Glutamatergic neuron (in vitro differentiated cells): ENCODE measurements at regions not wholly inside any gene's neighbourhood (a gene's known extent, or its start where the extent isn't known, plus 50 kb on each side); places are given as distances from the start of the nearest gene placed in this dataset.
A peak's percentile ranks its signal among the peaks of the same experiment; 100 is the strongest.

Source experiments
- DNase-seq: peaks from one replicate; pipeline ENCODE4 v3.0.0; 2022
- H3K27ac Mint-ChIP-seq: one replicate; pipeline ENCODE4 v1.8.0; 2020; ENCODE audit warnings: mild to moderate bottlenecking, mixed read lengths, inconsistent platforms; ENCODE audit not compliant: unreplicated experiment
- H3K27me3 Mint-ChIP-seq: one replicate; pipeline ENCODE4 v1.8.0; 2020; ENCODE audit warnings: mild to moderate bottlenecking, moderate library complexity, mixed read lengths, inconsistent platforms; ENCODE audit not compliant: unreplicated experiment
- H3K36me3 Mint-ChIP-seq: one replicate; pipeline ENCODE4 v1.8.0; 2020; ENCODE audit warnings: mild to moderate bottlenecking, mixed read lengths, inconsistent platforms; ENCODE audit not compliant: unreplicated experiment
- H3K4me1 Mint-ChIP-seq: one replicate; pipeline ENCODE4 v1.8.0; 2020; ENCODE audit warnings: mild to moderate bottlenecking, low read depth, mixed read lengths, inconsistent platforms; ENCODE audit not compliant: unreplicated experiment
- H3K4me3 Mint-ChIP-seq: one replicate; pipeline ENCODE4 v1.8.0; 2020; ENCODE audit warnings: mild to moderate bottlenecking, mixed read lengths, inconsistent platforms; ENCODE audit not compliant: unreplicated experiment
- H3K9me3 Mint-ChIP-seq: one replicate; pipeline ENCODE4 v1.8.0; 2020; ENCODE audit warnings: mild to moderate bottlenecking, moderate library complexity, mixed read lengths, inconsistent platforms; ENCODE audit not compliant: unreplicated experiment
- TF ChIP-seq, protein P1 (sequence below): fragments of 200-600 bp; sonication (generic); IDR thresholded peaks from one replicate; pipeline ENCODE4 v1.5.0; 2021; ENCODE audit not compliant: partially characterized antibody, unreplicated experiment

DNA sequence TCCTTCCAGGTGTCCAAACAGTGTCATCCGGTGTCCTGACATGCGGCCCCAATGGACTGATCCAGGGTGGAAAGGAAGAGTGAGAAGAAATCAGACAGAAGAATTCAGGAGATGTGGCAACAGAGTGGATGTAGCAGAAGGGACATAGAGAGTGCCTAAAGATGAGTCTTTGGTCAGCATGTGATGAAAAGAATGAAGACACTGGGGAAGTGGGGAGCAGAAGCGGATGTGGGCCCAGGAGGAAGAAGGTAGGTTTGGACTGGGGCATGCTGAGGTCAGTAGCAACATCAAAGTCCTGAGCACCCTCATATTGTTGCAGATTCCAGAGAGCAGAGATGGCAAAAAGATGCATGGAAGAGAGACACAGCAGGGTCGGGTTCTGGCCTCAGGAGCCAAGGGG is 71.8 kb upstream of the STEAP1B start:
- Mint-ChIP-seq H3K36me3 (no peaks in the 10 kb centered on the region), H3K27me3 (peaks cover 4% of the 10 kb centered on the region), H3K4me3 (no peak overlapping the region), H3K9me3 (no peaks in the 10 kb centered on the region), H3K27ac (no peak overlapping the region), H3K4me1 (no peaks in the 10 kb centered on the region)
- TF ChIP-seq, protein P1, sequence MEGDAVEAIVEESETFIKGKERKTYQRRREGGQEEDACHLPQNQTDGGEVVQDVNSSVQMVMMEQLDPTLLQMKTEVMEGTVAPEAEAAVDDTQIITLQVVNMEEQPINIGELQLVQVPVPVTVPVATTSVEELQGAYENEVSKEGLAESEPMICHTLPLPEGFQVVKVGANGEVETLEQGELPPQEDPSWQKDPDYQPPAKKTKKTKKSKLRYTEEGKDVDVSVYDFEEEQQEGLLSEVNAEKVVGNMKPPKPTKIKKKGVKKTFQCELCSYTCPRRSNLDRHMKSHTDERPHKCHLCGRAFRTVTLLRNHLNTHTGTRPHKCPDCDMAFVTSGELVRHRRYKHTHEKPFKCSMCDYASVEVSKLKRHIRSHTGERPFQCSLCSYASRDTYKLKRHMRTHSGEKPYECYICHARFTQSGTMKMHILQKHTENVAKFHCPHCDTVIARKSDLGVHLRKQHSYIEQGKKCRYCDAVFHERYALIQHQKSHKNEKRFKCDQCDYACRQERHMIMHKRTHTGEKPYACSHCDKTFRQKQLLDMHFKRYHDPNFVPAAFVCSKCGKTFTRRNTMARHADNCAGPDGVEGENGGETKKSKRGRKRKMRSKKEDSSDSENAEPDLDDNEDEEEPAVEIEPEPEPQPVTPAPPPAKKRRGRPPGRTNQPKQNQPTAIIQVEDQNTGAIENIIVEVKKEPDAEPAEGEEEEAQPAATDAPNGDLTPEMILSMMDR: no peak
- no peak for DNase-seq

DNA sequence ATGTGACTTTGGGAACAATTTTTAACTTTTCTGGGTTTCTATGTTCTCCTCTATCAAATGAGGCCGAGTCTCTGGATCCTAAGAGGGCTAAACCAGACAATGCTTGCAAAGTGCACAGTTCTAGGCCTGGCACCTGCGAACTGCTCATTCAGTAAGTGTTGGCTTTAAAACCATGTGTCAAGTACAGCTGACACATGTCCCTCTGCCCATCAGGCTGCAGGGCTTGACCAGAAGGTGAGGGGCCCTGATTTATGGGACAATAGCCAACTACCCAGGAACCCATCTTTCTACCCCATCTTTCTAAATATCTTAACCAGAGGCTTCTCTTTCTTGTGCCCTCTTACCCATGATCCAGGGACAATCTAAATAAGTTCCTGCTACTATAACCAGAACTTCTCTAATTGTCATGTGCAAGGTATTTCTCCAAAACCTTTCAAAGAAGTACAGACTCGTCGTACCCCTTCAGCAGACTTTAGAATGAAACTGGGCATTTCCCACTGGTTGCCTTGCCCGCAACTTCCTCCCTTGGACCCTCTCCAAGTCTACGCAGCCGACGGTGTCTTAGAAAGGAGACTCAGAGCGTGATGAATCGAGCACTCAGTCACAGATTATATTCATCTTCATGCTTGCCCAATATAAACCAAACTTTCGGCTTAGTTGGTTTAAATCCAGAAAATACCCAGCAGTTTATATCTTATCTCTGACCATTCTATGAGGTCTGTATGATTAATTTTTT is 69.8 kb upstream of the STEAP1B start:
- H3K4me1 Mint-ChIP-seq: peaks cover 15% of the 10 kb centered on the region
- H3K27ac Mint-ChIP-seq: no peak overlapping the region
- H3K36me3 Mint-ChIP-seq: no peaks in the 10 kb centered on the region
- H3K27me3 Mint-ChIP-seq: peaks cover 10% of the 10 kb centered on the region
- TF ChIP-seq, protein P1: no peak
- peaks cover 10% of the 10 kb centered on the region for H3K9me3 Mint-ChIP-seq
- DNase-seq: no peak
- no peak overlapping the region for H3K4me3 Mint-ChIP-seq

DNA sequence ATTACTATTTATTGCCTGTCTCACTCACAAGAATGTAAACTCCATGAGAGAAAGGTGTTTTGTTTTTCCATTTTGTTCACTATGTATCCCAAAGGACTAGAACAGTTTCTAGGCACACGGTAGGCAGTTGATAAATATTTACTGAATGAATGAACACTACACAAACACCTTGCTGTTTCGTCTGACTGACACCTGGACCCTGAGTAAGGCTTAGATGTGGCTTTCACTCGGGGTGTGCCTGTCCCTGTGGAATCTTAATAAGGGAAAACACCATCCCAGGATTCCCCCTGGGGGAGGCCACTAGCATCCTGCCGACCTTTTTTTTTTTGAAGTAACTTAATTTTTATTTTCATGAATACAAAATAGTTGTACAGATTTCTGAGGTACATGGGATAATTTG is 66.6 kb upstream of the STEAP1B start:
- Mint-ChIP-seq H3K4me3 (no peak overlapping the region), H3K36me3 (no peaks in the 10 kb centered on the region), H3K27me3 (peaks cover 10% of the 10 kb centered on the region), H3K9me3 (peaks cover 10% of the 10 kb centered on the region), H3K4me1 (peaks cover 27% of the 10 kb centered on the region), H3K27ac (no peak overlapping the region)
- DNase-seq: no peak
- TF ChIP-seq, protein P1: no peak

DNA sequence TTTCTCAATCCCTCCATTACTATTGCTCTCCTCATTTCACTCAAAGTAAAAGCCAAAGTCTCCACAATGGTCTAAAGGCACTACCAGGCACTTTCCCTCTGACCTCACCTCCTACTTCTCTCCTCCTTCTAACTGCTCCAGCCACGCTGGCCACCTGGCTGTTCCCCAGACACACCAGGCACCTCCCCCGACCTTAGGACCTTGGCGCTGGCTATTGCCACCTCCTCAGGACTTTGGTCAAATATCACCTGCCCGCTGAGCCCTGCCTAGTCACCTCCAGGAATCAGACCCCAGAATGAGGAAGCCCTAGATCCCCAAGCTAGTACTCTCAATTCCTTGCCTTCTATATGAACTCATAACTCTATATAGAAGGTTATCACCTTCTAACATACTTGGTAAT is 66.2 kb upstream of the STEAP1B start:
- peaks cover 27% of the 10 kb centered on the region for H3K4me1 Mint-ChIP-seq
- H3K27ac Mint-ChIP-seq: peak overlapping the region; percentile 28

DNA sequence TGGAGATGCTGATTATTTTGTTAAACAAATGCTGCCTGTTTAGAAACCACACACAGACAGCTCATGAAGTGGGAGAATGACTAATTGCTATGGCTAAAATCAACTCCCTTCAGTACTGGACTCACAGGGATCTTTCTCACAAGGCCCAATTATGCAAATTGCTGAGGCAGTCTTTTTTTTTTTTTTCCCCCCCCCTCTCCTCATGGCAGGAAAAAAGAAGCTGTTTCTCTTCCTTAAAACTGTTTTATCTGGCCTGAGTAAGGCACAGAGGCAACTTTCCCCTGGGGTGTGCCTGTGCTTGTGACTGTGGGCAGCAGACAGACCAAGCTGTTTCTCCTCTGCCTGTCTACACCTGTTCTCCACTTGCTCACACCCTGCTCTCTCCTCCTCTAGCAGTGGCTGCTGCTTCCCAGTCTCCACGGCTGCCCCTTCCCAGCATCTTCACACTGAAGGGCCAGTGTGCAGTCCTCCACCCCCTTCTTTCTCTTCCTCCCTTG is 65.4 kb upstream of the STEAP1B start:
- peak; percentile 34 for DNase-seq
- Mint-ChIP-seq H3K27me3 (peaks cover 10% of the 10 kb centered on the region), H3K9me3 (peaks cover 10% of the 10 kb centered on the region), H3K4me1 (peaks cover 27% of the 10 kb centered on the region), H3K27ac (peak overlapping the region; percentile 69), H3K36me3 (no peaks in the 10 kb centered on the region), H3K4me3 (no peak overlapping the region)
- TF ChIP-seq, protein P1: no peak

More for the DNA sequence above, 66.2 kb upstream of the STEAP1B start:
- DNase-seq: no peak
- H3K9me3 Mint-ChIP-seq: peaks cover 10% of the 10 kb centered on the region
- peaks cover 10% of the 10 kb centered on the region for H3K27me3 Mint-ChIP-seq
- peak overlapping the region; percentile 41 for H3K4me3 Mint-ChIP-seq
- no peaks in the 10 kb centered on the region for H3K36me3 Mint-ChIP-seq
- TF ChIP-seq, protein P1: no peak
